ENCODE measurements at regions not wholly inside any gene's neighbourhood (a gene's known extent, or its start where the extent isn't known, plus 50 kb on each side); places are given as distances from the start of the nearest gene placed in this dataset.
A peak's percentile ranks its signal among the peaks of the same experiment; 100 is the strongest.

DNA sequence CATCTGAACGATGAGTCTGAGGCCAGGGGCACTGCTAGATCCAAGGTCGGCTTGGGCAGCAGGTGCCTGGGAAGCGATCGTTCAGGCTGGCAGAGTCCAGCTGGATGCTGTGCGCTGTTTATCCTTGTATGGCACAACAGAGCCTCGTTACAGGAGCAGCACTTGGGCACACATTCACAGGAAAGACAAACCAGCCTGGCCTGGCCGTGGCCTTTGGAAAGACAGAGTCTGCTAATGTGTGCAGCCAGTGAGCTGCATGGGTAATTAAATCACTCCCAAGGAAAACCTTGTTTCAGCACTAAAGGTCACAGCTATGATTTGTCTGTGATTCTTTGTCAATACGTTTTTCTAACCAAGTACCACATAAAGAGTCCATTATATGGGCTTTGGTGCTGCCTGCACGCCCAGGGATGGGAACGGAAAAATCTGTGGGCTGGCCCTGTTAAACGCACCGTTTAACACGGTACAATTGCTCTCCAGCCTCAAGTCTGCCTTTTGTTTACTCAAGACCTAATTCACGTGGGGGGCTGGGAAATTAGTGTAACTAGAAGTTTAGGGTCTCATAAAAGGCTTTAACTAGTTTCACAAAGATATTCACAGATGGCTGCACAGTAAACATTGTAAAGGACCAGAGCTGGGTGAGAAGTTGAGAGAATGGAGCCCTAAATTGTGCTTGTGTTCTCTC is 509.3 kb downstream of the KDM4C start:
- no peaks in the 10 kb centered on the region for H3K9me3 ChIP-seq
- intact Hi-C loops (cut with DNase I) = no loop called here
- H3K36me3 ChIP-seq = no peaks in the 10 kb centered on the region
- no peaks in the 10 kb centered on the region for H3K4me1 ChIP-seq
- H3K27ac ChIP-seq = no peak overlapping the region
- no peak for TF ChIP-seq CTCF (IDR thresholded peaks at IDR 0.05)
- ATAC-seq (no peak), DNase-seq (peak in 1 of 4 donors; percentile 27)
- H3K4me3 ChIP-seq = no peak overlapping the region
- no peaks in the 10 kb centered on the region for H3K27me3 ChIP-seq

- Histone ChIP-seq H3K27me3 (no peaks in the 10 kb centered on the region), H3K4me1 (no peaks in the 10 kb centered on the region), H3K36me3 (no peaks in the 10 kb centered on the region), H3K9me3 (no peaks in the 10 kb centered on the region), H3K4me3 (no peak overlapping the region), H3K27ac (no peak overlapping the region)
- TF ChIP-seq CTCF (IDR thresholded peaks at IDR 0.05) = no peak
- no peak for DNase-seq
- ATAC-seq = no peak
- intact Hi-C loops (cut with DNase I) = no loop called here
Measured at GRCh38 chr9:7265181-7265580, 507.4 kb downstream of the KDM4C start.

DNA sequence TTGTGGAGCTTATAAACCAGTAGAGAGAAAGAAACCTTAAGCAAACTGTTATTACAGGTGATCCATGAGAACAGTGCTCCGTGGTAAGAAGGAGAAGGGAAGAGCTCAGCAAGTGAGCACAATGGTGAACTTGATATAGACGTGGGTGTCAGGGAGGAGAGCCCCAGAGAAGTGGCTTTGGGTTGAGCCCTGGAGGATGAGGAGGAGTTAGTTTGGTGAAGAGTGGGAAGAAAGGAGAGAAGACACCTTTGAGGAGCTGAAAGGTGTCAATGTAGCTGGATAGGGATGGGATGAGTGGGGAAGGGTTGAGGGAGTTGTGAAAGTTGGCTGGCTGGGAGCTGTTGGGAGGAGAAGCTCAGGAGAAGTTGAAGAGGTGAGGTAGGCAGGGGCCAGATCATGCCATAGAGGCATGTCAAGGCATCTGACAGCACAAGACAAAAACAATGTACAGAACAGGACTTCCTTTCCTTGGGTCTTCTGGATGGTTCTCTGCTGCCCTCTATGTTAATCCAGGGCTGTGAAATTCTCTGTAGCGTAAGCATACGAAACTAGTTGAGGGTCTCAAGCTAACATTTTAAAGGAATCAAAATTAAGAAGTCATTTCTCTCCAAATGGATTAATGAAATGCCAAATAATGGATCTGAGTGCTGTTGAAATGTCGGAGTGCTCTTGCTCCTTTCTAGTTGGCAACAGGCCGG is 501.9 kb downstream of the KDM4C start:
- DNase-seq (no peak), ATAC-seq (no peak)
- Histone ChIP-seq H3K36me3 (no peaks in the 10 kb centered on the region), H3K27me3 (peaks cover 0 to 8% of the 10 kb centered on the region in 2 donors), H3K4me3 (no peak overlapping the region), H3K27ac (no peak overlapping the region), H3K4me1 (no peaks in the 10 kb centered on the region), H3K9me3 (no peaks in the 10 kb centered on the region)
- TF ChIP-seq CTCF (IDR thresholded peaks at IDR 0.05) = no peak
- intact Hi-C loops (cut with DNase I) = no loop called here

DNA sequence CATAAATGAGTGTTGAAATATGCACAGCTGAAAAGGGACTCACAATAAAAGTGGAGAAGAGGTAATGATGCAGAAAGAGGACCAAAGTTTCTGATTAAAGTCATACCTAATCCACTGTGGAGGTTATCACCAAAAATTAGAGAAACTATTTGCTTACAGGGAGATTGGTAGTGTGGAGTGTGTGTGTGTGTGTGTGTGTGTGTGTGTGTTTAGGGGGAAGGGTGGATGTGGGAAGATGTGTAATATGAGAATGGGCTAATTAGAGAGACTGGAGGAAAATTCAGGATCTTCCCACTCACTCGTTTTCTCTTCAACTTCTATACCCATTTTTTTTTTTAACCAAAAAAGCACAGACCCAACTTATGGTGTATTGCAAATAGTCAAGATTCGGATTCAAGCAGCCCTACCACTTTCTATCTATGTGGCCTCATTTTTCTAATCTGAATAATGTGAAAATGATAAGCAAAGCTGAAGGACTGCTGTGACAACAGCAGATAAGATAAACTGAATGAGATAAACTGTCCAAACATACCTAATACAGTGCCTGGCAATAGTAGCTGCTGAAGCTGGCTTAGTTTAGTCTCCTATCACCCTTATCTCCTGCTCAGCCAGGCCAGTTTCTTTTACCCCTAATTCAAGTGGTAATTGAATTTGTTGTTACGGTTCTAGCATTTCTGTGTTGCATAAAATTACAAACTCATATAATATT is 501.1 kb downstream of the KDM4C start:
- intact Hi-C loops (cut with DNase I) = no loop called here
- Histone ChIP-seq H3K9me3 (no peaks in the 10 kb centered on the region), H3K36me3 (no peaks in the 10 kb centered on the region), H3K4me1 (no peaks in the 10 kb centered on the region), H3K4me3 (no peak overlapping the region), H3K27ac (no peak overlapping the region), H3K27me3 (peaks cover 0 to 8% of the 10 kb centered on the region in 2 donors)
- DNase-seq (no peak), ATAC-seq (no peak)
- no peak for TF ChIP-seq CTCF (IDR thresholded peaks at IDR 0.05)

GRCh38 chr9:7246917-7247522 is 489.2 kb downstream of the KDM4C start:
- no peak for TF ChIP-seq CTCF (IDR thresholded peaks at IDR 0.05)
- intact Hi-C loops (cut with DNase I) = no loop called here

More at GRCh38 chr9:7246917-7247522, 489.2 kb downstream of the KDM4C start:
- no peak for DNase-seq
- H3K27me3 ChIP-seq = no peaks in the 10 kb centered on the region
- ATAC-seq = no peak
- H3K4me1 ChIP-seq = no peaks in the 10 kb centered on the region
- H3K27ac ChIP-seq = no peak overlapping the region
- H3K9me3 ChIP-seq = no peaks in the 10 kb centered on the region
- H3K36me3 ChIP-seq = no peaks in the 10 kb centered on the region
- no peak overlapping the region for H3K4me3 ChIP-seq

Data from left lung (tissue), 4 donors.